ENCODE measurements at regions not wholly inside any gene's neighbourhood (a gene's known extent, or its start where the extent isn't known, plus 50 kb on each side); places are given as distances from the start of the nearest gene placed in this dataset.

GRCh38 chr12:124115976-124116690 is 143.1 kb downstream of the ZNF664 start:
- no peak for TF ChIP-seq POLR2AphosphoS5 (IDR thresholded peaks at IDR 0.05; ENCODE audit: borderline replicate concordance, low read depth, low read length)
- TF ChIP-seq EZH2 (IDR thresholded peaks at IDR 0.05): no peak
- no peak for TF ChIP-seq FOXP2 (optimal IDR thresholded peaks at IDR 0.05; ENCODE audit: control extremely low read depth, extremely low read length, insufficient read depth)
